C4-2B (cell line): ENCODE measurements at regions not wholly inside any gene's neighbourhood (a gene's known extent, or its start where the extent isn't known, plus 50 kb on each side); places are given as distances from the start of the nearest gene placed in this dataset.

Experiments used
- H3K27ac ChIP-seq: fragments of 450-650 bp; 2 replicates; pipeline ENCODE4 v1.5.1; 2017
- ZFX ChIP-seq: fragments of 450-650 bp; IDR thresholded peaks from 2 replicates; pipeline ENCODE4 v1.6.1; 2017
- TF ChIP-seq, protein P1 (sequence below): fragments of 450-650 bp; conservative IDR thresholded peaks from 2 replicates; pipeline ENCODE4 v1.5.1; 2017; ENCODE audit warnings: mild to moderate bottlenecking

DNA sequence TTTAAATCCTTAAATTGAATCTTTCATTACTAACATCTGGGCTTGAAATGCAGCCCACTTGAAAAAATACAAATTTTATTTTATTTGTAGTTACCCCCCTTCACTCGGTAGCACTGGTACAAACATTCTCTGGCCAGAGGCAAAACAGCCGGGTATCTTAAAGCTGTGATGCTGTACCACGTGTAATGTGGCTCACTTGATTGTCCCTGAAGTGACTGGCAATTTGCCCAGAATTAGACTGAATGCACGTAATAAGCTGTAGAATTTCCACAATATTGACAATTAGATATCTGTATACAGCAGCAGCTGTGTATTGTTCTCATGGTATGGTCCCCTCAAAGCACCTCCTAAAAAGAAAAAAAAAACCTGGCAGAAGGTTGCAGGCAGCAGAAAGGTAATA, 192.8 kb upstream of the TBC1D5 start:
- no peak for TF ChIP-seq ZFX
- TF ChIP-seq, protein P1, sequence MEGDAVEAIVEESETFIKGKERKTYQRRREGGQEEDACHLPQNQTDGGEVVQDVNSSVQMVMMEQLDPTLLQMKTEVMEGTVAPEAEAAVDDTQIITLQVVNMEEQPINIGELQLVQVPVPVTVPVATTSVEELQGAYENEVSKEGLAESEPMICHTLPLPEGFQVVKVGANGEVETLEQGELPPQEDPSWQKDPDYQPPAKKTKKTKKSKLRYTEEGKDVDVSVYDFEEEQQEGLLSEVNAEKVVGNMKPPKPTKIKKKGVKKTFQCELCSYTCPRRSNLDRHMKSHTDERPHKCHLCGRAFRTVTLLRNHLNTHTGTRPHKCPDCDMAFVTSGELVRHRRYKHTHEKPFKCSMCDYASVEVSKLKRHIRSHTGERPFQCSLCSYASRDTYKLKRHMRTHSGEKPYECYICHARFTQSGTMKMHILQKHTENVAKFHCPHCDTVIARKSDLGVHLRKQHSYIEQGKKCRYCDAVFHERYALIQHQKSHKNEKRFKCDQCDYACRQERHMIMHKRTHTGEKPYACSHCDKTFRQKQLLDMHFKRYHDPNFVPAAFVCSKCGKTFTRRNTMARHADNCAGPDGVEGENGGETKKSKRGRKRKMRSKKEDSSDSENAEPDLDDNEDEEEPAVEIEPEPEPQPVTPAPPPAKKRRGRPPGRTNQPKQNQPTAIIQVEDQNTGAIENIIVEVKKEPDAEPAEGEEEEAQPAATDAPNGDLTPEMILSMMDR, result no peak
- no peak overlapping the region for H3K27ac ChIP-seq

DNA sequence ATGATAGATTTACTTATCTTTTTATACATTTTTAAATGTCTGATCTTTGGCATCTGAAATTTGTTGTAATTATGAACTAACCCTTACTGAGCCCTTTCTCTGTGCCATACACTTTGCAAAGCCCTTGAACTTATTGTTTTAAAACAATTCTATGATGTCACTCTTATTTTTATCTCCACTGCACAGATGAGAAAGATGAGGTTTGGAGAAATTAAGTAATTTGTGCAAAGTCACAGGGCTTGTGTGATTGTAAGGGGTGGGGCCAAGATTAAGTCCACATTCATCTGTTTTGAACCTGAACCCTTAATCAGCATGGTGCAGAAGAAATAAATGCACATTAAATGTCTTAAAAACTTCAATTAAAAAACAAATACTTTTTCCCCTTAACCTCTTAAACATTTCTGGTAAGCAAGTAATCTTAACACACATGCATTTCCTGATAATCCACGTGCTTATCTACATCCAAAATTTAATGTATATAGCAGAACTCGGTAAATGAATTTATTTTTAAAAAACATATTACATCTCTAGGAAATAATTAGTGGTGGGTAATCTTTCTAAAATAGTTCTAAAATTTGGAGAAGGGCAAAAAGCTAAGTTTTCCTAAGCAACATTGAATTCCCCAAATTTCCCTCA, 189.8 kb upstream of the TBC1D5 start:
- no peak for TF ChIP-seq ZFX
- TF ChIP-seq, protein P1, result no peak
- H3K27ac ChIP-seq, result no peak overlapping the region

DNA sequence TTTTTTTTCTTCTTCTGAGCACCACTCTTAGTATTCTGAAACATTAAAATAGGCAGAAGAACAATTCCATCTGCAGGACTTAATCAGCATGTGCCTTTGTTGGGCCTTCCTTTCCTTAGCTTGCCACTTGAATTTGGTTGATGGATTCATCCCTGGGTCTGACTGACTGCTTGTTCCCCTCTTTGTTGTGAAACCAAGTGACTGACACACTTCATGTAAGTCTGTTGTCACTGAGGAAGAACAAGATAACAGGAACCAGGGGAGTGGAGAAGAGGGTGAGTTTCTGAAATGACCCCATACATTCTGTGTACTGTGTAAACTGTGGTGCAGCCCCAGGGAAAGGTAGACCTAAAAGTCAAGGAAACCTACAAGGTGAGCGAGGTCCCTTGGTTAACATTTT, 188.7 kb upstream of the TBC1D5 start:
- TF ChIP-seq ZFX, result no peak
- TF ChIP-seq, protein P1, result no peak
- no peak overlapping the region for H3K27ac ChIP-seq

DNA sequence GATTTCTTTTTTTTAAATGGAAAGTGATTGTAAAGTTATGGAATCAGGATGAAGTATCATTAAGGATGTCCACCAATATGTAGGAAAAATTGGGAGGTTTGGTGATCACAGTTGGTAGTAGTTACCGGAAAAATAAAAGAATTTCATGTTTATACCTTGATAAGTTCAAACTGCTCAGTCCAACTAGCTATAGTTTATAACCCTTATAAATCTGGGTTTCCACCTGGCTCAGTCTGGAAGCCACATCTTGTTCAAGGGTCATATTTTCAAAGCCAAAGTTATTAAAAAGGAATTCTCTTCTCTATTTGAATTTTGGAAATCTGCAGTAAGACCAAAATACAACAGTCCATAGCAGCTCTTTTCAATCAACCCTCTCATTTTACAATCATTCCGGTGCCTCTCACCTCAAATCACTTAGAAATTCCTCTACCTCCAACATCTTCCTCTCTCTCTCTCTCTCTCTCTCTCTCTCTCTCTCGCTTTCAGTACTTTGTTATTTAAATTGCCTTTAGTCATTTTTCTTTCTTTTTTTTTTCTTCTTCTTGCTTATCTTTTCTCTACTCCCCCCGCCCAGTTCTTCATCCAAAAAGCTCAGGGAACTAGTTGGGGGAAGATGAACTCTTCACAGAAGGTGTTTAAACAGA, 186.2 kb upstream of the TBC1D5 start:
- H3K27ac ChIP-seq, result no peak overlapping the region
- TF ChIP-seq ZFX, result no peak
- TF ChIP-seq, protein P1, result no peak

DNA sequence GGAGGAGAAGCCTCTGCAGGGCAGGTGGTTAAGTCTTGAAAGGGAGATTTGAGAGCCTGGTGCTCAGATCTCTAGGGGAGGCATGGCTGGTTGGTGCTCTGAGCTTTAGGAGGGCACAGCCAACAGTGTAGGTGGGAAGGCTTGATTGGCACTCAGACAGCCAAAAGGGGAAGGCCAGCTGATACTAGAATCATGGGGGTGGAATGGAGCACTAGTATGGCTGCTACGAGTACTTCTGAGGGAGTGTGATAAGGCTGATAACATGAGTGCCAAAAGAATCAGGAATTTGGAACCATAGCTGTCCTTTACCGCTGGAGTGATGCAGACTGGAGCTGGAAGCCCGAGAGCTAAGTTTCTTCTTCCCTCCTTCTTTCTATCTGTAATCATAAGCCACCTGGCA, 184.6 kb upstream of the TBC1D5 start:
- no peak for TF ChIP-seq ZFX
- TF ChIP-seq, protein P1, result no peak

DNA sequence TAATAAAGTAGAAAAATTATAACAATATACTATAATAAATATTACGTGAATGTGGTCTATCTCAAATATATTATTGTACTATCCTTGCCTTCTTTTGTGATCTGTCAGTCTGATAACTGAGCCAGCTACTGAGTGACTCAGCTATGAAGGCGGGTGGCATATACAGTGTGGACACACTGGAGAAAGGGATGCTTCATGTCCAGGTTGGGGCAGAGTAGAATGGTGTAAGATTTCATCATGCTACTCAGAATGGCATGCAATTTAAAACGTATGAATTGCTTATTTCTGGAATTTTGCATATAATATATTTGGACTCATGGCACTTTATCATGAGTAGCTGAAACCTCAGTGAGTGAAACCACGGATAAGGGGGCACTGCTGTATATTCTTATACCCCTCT, 172.9 kb upstream of the TBC1D5 start:
- H3K27ac ChIP-seq, result no peak overlapping the region
- TF ChIP-seq, protein P1, result no peak
- TF ChIP-seq ZFX, result no peak

More for the DNA sequence above, 184.6 kb upstream of the TBC1D5 start:
- no peak overlapping the region for H3K27ac ChIP-seq

DNA sequence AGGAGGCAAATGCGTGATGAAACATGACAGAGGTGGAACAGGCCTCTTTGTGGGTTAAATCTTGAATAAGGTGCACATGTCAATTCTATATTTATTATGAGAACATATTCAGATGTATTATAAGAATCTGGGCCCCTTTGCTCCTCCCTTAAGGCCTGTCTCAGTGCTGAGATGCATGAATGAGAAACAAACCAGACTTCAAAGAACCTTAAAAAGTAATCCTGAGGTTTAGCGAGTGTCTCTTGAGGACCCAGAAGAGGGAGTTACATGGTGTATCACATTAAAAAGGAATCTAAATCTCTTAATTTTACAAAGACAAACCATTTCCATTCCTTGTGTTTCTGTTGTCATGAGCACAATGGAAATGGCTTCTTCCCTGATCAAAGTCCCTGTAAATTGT, 170.9 kb upstream of the TBC1D5 start:
- TF ChIP-seq, protein P1, result no peak
- no peak for TF ChIP-seq ZFX
- no peak overlapping the region for H3K27ac ChIP-seq
